VCaP (cell line): ENCODE measurements at regions not wholly inside any gene's neighbourhood (a gene's known extent, or its start where the extent isn't known, plus 50 kb on each side); places are given as distances from the start of the nearest gene placed in this dataset.
A peak's percentile ranks its signal among the peaks of the same experiment; 100 is the strongest.
"Not testable (repeated sequence)": the region's sequence is repeated elsewhere in the genome, so short reads cannot be mapped to it uniquely, and the experiment has no call there.

Experiments used
- H3K27ac ChIP-seq: fragments of 450-650 bp; 2 replicates; pipeline ENCODE4 v1.5.1; 2017
- TF ChIP-seq, protein P1 (sequence below): fragments of 450-650 bp; conservative IDR thresholded peaks from 2 replicates; pipeline ENCODE4 v1.5.1; 2017; ENCODE audit warnings: mild to moderate bottlenecking, moderate library complexity

DNA sequence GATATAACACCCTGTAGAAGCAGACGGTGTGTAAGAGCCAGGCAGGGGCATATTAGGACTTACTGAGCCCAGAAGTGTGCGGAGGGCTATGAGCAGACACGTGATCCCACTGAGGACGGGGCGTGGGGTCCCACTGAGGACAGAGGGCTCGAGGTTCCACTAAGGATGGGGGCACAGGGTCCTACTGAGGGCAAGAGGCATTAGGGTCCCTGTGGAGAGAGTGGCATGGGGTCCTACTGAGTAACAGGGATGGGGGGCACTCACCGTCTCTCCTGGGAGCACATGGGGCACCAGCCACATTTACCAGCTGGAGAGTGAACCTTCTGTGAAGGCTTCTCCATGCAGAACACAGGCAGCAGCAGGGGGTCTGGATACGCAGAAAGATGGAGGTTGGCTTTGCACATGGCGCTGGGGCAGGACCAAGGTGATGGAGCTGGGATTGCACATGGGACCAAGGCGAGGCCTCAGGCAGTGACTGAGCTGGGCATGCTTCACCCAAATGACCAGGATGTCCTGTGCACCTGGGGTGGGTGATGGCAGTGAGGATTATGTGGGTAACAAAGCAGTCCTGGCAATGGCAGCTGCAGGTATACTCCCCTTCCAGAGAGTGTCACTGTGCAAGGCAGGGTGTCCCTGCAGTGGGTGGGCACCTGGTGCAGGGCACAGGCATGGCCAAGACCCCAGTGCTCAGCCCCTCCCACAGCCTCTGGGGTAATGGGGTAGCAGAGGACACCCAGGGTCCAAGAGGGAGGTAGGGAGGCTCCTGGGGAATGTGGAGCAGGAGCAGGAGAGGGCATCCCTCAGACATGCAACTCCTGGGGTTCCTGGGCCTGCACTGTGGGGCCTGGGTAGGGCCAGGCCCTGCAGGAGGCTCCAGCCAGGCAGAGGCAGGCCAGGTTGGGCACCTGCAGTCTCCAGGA lies 278.1 kb downstream of the TCERG1L start:
- no peak overlapping the region for H3K27ac ChIP-seq
- TF ChIP-seq, protein P1, sequence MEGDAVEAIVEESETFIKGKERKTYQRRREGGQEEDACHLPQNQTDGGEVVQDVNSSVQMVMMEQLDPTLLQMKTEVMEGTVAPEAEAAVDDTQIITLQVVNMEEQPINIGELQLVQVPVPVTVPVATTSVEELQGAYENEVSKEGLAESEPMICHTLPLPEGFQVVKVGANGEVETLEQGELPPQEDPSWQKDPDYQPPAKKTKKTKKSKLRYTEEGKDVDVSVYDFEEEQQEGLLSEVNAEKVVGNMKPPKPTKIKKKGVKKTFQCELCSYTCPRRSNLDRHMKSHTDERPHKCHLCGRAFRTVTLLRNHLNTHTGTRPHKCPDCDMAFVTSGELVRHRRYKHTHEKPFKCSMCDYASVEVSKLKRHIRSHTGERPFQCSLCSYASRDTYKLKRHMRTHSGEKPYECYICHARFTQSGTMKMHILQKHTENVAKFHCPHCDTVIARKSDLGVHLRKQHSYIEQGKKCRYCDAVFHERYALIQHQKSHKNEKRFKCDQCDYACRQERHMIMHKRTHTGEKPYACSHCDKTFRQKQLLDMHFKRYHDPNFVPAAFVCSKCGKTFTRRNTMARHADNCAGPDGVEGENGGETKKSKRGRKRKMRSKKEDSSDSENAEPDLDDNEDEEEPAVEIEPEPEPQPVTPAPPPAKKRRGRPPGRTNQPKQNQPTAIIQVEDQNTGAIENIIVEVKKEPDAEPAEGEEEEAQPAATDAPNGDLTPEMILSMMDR, result no peak

DNA sequence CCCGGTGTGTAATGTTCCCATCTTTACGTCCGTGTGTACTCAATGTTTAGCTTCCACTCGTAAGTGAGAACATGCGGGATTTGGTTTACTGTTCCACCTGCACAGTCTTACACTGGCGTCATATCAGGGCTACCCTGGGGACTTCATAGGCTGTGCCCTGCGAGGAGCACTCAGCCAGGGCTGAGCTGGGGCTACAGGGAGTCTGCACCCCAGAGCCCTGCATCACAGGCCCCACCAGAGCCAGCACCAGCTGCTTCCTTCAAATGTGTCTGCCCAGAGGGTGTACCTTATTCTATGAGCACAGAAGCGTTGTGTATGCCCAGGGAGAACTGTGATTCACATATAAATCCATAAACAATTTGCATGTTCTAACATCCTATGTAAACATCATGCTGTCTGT lies 277.1 kb downstream of the TCERG1L start:
- no peak overlapping the region for H3K27ac ChIP-seq
- TF ChIP-seq, protein P1, result no peak

DNA sequence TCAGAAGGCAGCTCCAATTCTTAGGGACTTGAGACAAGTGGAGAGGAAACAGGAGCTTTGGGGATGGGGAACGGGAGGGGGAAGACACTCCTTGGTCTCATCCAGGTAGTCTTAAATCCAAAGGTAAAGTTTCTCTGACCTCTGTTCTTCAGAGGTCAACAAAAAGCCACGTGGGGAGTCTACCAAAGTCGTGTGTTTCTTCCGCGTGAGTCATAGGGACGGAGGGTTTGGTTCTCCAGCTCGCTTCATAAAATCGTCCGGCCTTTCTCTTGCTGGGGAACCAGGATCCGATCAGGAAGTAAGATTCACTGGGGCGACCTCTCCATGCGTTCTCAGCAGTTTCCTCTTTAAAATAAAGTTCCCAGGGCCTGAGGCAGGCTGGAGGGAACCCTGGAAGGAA lies 275.7 kb downstream of the TCERG1L start:
- H3K27ac ChIP-seq, result no peak overlapping the region
- TF ChIP-seq, protein P1, result no peak

DNA sequence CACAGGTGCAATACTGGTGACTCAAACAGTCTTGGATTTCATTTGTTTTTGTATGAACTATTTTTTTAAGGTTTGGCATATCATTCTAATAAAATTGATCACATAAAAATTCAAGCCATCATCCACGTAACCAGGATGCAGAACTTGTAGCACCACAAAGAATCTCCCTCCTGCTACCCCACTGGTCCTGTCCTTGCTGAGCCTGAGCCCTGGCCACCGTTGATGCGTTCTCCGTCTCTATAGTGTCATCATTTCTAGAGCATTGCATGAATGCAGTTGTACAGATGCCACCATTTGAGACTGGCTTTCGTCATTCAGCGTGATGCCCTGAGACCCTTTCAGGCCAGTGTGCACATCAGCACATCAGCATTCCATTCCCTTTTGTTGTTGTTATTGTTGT lies 273.5 kb downstream of the TCERG1L start:
- no peak overlapping the region for H3K27ac ChIP-seq
- TF ChIP-seq, protein P1, result no peak

- H3K27ac ChIP-seq, result peak overlapping the region; percentile 32; the same call in 1 of the 2 replicates
- TF ChIP-seq, protein P1, result no peak
Measured at GRCh38 chr10:131041031-131041430, 270.5 kb downstream of the TCERG1L start.

DNA sequence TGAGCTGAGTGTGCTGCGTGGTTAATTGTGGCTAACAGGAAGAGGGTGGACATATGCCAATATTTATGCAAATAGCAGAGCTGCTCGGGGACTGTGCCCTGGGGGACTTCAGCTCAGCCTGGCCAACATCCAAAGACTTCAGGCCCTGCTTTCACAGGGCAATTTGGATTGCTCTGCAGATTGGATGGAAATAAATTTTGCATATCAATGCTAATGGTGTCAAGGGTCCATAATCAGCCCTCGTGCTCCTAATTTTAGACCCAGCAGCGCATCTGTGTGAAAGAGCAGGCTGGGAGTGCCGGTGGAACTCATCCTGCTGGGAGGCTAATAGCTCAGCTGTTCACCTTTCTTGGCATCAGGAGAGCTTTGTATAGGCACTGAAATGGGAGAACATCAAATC lies 270.1 kb downstream of the TCERG1L start:
- TF ChIP-seq, protein P1, result no peak
- H3K27ac ChIP-seq, result peak overlapping the region; percentile 32; the same call in 1 of the 2 replicates

DNA sequence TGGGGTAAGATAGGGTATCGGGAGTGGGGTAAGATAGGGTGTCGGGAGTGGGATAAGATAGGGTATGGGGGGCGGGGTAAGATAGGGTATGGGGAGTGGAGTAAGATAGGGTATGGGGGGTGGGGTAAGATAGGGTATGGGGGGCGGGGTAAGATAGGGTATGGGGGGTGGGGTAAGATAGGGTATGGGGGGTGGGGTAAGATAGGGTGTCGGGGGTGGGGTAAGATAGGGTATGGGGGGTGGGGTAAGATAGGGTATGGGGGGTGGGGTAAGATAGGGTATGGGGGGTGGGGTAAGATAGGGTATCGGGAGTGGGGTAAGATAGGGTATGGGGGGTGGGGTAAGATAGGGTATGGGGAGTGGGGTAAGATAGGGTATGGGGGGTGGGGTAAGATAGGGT lies 269.5 kb downstream of the TCERG1L start:
- not testable (repeated sequence) for H3K27ac ChIP-seq
